C4-2B (cell line): ENCODE measurements at regions not wholly inside any gene's neighbourhood (a gene's known extent, or its start where the extent isn't known, plus 50 kb on each side); places are given as distances from the start of the nearest gene placed in this dataset.

ENCODE experiments used
- CTCF ChIP-seq: fragments of 450-650 bp; conservative IDR thresholded peaks from 2 replicates; pipeline ENCODE4 v1.5.1; 2017; ENCODE audit warnings: mild to moderate bottlenecking
- ZFX ChIP-seq: fragments of 450-650 bp; IDR thresholded peaks from 2 replicates; pipeline ENCODE4 v1.6.1; 2017

- TF ChIP-seq CTCF (no peak), ZFX (no peak)
Observed at GRCh38 chr2:120597595-120598193, 138.0 kb upstream of the GLI2 start.
